NCI-H82 treated with DMSO at 0.1 percent for 48 hours (cell line): ENCODE measurements at regions not wholly inside any gene's neighbourhood (a gene's known extent, or its start where the extent isn't known, plus 50 kb on each side); places are given as distances from the start of the nearest gene placed in this dataset.
A peak's percentile ranks its signal among the peaks of the same experiment; 100 is the strongest.

Experiments used
- DNase-seq: peaks from one replicate; lab custom pipeline; 2025; ENCODE audit not compliant: unreplicated experiment; lab: John Stamatoyannopoulos, UW

DNA sequence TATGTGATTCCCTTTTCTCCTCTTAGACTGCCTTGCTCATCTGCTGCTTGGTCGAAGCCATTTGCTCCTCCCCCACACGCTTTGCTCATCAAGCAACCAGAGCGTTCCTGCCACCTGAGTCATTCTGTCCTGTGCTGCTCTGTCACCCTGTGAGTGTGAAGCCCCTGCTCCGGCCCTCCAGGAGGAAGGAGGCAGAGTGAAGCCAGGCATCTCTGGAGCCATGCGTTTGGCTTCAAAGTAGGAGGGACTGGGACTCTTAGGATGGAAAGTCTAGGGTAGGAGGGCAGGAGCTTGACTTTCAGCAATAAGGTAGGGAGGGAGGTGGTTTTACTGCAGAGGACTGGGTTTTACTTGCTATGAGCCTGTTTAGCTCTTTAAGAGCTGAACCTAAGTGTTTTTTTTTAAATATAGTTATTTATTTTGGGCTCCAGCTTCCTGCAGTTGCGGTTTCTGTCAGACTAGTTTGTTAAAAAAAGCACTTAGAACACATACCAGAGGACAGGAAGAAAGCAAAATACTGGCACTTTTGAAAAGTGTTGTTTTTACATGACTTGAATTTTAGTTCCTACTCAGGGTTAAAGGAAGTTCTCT is 63.6 kb downstream of the SPINK2 start:
- no peak for DNase-seq

GRCh38 chr4:56757261-56757746 is 64.2 kb downstream of the SPINK2 start:
- DNase-seq: no peak

GRCh38 chr4:56755901-56756300 is 65.6 kb downstream of the SPINK2 start:
- DNase-seq: no peak

- peak; percentile 11 for DNase-seq
Observed at GRCh38 chr4:56752985-56753384, 68.5 kb downstream of the SPINK2 start.

GRCh38 chr4:56750231-56750630 is 69.1 kb upstream of the HOPX start:
- DNase-seq: no peak

DNA sequence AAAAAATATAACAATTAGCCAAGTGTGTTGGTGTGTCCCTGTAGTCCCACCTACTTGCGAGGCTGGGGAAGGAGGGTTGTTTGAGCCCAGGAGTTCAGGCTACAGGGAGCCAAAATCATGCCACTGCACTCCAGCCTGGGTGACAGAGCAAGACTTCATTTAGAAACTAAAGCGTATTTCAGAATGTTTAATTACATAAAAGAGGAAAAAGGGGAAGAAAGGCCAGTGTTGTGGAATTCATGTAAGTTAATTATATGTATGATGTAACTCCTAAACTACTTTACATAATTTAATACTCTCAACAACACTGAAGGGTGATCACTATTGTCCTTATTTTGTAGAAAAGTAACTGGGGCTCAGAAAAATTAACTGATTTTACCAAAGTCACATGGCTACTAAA is 67.2 kb upstream of the HOPX start:
- DNase-seq: no peak

DNA sequence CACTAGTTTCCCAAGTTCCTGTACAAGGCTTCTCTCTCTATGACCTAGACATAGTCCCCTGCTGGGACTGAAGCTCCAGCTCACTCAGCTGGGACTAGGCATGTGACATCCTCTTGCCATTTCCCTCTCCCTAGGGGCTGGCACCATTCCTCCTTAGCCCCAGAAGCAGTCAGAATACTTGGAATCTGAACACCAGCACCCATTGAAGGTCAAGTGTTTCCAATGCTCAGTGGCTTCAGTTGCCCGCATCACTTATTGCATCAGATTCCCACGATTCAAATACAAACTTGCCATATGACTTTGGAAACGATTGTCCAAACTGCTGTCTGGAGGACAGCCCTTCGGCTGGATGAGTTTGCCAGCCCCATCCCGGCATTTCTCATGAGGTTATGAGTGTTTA is 65.5 kb upstream of the HOPX start:
- DNase-seq: no peak

- DNase-seq: no peak
Observed at GRCh38 chr4:56745042-56745441, 63.9 kb upstream of the HOPX start.

DNA sequence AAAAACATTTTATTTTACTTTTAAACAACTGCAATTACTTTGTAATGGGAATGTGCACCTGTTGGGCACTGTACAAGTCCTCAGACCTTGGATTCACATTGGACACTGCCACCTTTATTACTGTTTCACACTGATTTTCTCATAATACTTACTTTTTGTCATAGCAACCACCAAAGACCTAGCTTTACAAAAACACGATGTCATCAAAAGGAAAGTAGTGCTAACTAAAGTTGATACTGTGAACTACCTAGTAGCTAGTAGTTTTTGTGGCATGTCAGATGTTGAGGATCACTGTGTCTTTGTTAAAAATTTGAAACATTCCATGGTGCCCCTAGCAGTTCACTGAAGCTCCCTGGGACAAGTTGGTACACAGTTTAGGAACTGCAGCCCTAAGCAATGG is 62.9 kb upstream of the HOPX start:
- no peak for DNase-seq

GRCh38 chr4:56743550-56743949 is 62.5 kb upstream of the HOPX start:
- peak; percentile 24 for DNase-seq

DNA sequence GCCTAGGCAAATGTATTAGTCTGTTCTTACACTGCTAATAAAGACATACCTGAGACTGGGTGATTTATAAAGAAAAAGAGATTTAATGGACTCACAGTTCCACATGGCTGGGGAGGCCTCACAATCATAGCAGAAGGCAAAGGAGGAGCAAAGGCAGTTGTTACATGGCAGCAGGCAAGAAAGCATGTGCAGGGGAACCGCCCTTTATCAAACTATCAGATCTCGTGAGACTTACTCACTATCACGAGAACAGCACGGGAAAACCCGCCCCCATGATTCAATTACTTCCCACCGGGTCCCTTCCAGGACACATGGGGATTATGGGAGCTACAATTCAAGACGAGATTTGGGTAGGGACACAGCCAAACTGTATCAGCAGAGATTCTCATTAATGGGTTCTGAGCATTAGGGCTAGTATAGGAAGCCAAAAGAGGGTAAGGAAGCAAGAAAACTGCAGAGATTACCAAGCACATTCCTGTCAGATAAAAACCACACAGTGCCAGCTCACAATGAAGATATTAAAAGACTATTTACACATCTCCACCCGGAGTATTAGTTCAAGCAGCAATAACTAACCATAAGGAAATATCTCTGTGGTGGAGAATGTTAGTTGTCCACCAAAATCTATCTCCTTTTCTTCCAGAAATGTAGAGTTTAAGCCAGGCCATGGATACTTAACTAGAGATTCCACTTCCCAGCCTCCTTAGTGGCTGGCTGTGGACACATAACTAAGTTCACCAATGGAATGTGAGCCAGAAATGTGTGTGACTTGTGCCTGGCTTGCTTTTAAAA is 61.2 kb upstream of the HOPX start:
- DNase-seq: no peak

DNA sequence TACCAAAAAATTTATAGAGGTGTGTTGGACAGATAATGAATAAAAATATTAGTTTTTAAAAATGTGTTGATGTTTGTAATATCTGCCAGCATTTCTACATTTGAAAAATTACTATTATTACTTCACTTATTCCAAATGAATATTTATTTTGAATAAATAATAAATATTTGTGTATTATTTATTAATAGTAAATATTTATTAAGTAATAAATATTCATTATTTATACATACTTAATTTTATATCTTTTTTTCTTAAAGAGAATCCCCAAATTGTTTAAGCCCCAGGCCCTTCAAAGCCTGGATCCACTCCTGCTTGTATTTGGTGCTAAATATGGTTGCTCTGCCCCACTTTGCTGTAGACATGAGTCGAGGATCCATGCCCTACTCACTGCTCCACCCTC is 60.5 kb upstream of the HOPX start:
- DNase-seq: no peak

DNA sequence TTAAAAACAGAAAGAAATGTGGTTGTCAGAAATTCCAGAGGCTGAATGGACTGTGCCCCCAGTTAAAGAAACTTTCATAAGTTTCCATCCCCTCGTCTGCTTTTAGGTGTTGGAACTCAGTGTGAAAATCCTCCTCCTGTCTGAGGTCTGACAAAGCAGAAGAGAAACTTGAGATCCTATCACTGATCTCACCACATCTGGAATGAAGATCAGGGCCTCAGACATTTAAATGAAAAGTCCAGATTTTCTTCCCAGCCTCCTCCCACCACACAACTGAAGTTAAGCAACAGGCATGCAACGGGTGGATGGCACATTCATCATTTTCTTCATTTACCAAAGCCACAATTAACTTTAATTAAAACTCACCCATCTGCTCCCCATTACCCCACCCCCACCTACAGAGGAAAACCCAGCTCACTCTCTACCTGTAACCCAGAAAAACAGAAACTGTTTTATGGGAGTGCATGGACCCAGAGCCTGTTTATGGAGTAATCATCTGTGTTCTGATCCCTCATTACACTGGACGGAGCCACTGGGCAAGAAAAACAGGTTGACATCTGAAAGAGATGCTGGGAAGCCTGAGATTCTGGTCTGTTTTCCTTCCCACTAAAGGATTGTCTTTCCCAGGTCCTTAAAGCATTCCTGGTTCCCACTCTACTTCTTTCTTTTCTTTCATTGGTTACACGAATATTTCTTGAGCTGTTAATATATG is 58.1 kb upstream of the HOPX start:
- DNase-seq: no peak

DNA sequence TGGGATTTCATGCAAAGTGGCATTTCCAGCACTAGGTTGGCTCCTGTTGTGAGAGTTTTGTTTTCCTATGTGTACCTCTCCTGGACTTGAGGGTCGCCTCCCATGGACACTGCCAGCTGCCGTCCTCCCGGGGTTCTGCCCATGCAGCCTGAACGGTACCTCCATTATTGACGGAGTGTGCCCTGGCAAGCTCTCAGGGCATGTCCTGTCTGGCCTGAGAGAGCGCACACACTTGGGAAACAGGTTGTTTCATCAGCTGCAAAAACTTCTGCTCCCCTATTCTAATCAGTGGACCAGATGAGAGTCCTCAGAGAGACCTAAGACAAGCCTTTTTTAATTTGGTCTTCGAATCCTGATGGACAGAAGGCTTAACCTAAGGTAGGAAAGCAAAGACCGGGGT is 56.6 kb upstream of the HOPX start:
- DNase-seq: no peak

DNA sequence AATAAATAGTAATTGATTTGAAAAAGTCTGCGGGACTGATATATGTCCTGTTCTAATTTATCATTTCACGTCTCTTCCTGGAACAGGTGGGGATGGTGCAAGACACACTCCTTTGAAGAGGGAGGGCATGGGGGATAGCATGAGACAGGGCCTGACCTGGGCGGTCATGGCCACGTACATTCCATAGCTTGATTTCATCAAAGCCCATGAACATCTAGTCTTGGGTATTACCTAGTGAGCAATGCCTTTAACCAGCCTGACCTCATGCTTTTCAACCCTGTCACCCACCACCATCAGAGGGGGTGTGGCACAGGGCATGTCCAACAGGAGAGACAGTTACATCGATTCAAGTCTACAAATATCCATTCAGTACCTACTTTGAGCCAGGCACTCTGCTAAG is 52.3 kb upstream of the HOPX start:
- no peak for DNase-seq

- DNase-seq: no peak
Observed at GRCh38 chr4:56732301-56732700, 51.2 kb upstream of the HOPX start.

DNA sequence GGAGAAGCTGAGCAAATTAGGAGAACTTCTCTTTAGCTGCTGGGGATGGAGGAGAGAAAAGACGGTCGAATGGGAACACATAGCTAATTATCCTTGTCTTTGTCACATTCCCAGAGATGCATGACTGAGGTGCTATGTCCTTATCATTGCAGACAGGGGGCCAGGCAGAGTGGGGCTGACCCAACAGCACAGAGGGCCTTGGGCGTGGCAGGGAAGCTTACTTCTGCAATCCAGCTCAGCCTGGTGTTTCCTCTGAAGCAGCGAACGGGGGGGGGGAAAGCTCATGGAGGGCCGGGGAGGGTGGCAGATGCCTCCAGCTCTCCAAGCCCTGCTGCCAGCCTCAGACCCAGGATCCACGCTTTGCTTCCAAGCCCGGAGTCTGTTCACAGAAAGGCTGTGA is 50.8 kb upstream of the HOPX start:
- DNase-seq: no peak
